Hematopoietic multipotent progenitor cell treated with erythropoietin and hydrocortisone succinate and interleukin-3 and kit ligand, for 6 days (in vitro differentiated cells): ENCODE measurements at regions not wholly inside any gene's neighbourhood (a gene's known extent, or its start where the extent isn't known, plus 50 kb on each side); places are given as distances from the start of the nearest gene placed in this dataset.

ENCODE experiments used
- DNase-seq: peaks from one replicate; pipeline ENCODE4 v3.0.0-alpha.2; 2015

DNA sequence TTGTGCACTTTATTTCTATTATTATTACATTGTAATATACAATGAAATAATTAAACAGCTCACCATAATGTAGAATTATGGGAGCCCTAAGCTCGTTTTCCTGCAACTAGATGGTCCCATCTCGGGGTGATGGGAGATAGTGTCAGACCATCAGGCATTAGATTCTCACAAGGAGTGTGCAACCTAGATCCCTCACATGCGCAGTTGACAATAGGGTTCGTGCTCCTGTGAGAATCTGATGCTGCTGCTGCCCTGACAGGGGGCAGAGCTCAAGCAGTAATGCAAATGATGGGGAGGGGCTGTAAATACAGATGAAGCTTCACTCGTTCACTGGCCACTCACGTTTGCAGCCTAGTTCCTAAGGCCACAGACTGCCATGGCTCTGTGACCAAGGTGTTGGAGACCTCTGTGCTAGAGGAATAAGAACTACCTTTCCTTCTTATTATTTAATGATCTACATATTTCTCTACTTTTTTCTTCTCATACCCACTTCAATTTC, 492.9 kb upstream of the INTU start:
- DNase-seq: no peak

- DNase-seq: no peak
Measured at GRCh38 chr4:127140306-127140705, 492.5 kb upstream of the INTU start.

GRCh38 chr4:127141856-127142255, 490.9 kb upstream of the INTU start:
- no peak for DNase-seq

GRCh38 chr4:127143460-127144195, 489.1 kb upstream of the INTU start:
- no peak for DNase-seq

DNA sequence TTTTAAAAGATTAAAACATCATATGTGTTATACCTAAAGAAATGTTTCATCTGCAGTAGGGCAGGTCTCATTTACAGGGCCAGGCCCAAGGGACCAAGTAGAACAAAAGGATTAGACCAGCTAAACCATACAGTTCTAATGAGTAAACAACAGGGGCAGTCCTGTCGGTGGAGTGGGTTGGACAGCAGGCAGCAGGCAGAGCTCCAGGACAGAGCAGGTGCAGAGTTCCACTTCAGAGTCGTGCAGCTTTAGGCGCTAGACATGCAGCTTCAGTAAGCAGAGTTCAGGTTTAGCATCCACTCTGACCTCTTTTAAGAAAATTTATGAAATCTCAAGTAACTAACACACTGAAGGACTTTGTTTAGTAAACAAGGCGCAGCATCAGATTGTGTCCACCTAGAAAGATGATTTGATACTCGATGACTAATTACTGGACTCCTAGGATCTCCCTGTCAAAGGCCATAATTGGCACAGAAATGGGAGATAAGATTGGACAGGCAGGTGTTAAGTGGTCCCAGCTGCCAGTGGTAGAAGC, 487.7 kb upstream of the INTU start:
- DNase-seq: no peak

GRCh38 chr4:127148165-127148564, 484.6 kb upstream of the INTU start:
- DNase-seq: no peak

GRCh38 chr4:127149086-127149485, 483.7 kb upstream of the INTU start:
- no peak for DNase-seq

DNA sequence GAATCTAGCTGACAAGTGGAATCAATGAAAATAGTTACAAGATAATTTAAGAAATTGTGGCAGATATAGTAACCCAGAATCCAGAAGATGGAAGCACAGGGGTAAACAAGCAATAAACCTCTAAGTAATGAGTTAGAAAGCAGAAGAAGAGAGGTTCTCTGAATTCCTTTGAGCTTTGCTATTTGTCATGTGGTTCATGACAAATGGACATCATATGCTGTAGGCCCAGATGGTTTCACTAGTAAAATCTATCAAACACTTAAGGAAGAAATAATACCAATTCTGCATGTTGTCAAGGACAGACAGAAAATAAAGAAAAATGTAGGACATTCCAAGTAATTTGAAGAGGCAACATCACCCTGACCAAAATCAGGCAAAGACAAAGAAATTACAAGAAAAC, 480.8 kb upstream of the INTU start:
- no peak for DNase-seq

DNA sequence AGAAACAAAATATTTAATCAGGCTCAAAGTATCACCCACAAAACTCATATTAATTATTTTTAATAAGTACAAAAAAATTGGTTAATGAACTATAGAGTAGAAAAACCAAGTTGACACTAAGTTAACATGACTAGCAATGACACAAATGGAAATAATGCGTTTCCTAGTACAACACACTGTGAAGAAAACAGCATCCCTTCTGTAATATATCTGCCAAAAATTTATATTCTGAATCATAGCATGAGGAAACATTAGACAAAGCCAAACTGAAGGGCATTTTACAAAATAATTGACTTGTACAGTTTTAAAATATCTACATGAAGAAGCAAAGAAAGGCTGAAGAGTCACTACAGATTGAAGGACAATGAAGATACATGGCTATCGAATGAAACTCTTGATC, 477.6 kb upstream of the INTU start:
- DNase-seq: no peak

GRCh38 chr4:127155555-127155954, 477.2 kb upstream of the INTU start:
- no peak for DNase-seq

- DNase-seq: no peak
Measured at GRCh38 chr4:127162741-127163140, 470.0 kb upstream of the INTU start.

- DNase-seq: no peak
Measured at GRCh38 chr4:127165971-127166370, 466.8 kb upstream of the INTU start.

DNA sequence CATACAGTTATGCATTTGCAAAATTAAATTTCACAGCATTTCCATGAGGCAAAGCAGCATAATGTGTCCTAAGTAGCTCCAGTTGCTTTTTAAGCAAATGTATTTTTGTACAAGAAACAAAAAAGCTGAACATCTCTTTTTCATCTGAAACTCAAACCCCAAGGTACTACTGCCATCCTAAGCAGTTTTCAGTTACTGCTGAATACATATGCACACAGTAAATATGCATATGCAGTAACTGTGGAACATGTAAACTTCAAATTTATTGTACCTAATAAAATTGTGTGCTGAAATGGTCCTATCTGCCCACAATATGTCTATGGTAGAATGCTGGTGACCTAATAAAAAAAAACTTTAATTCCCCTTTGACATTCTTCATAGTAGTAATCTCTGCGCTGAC, 458.6 kb upstream of the INTU start:
- no peak for DNase-seq

GRCh38 chr4:127174616-127175015, 458.1 kb upstream of the INTU start:
- no peak for DNase-seq

DNA sequence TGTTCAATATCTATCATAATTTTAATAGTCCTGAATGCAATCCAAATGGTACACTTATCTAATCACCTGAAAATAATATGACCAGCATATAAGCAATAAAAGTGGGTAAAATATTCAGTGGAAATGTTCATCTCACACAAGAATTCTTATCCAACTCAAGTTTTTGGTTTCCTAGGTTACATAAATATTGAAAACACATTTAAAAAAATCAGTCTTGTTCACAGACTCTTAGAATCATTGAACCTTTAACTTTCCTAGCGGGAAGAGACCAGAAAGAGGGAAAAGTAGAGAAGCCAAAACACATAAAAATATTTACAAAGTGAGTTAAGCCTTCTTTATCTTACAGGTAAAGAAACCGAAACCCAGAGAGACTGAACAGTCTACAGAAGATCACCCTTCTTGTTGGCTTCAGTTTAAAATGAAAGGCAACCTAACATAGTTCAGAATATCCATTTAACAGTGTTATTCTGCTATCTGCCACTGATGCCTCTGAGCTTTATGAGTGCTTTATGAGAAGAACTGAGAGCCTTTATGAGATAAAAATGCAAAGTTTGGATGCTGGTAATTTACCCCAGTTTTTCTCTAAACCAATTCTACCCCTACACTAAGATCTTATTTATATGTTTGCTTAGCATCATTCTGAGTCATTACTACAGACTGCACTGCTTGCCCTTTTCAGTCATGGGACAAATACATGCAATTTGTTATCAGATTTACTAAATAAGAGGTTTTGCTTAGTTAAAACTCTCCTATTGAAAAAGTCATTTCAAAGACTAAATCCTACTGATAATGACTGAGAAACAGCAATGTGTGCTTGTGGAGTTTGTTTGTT, 453.3 kb upstream of the INTU start:
- DNase-seq: no peak

DNA sequence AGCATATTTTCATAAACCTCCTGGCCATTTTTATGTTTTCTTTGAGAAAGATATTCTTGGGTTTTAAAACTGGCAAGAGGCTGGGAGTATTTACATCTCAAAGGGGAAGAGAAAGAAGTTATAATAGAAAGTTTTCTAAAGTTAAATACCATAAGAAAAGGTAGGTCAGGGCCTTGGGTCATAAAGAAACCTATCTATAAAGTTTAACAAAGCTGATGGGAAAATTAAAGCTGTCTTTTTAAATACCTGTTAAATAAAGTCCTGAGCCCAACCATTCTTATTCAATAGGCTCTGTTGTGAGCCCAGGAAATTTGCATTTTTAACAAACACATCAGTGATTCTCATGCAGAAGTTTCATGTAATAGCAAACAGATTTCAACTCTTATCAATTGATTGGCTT, 451.8 kb upstream of the INTU start:
- DNase-seq: no peak

GRCh38 chr4:127182687-127183086, 450.1 kb upstream of the INTU start:
- no peak for DNase-seq

- DNase-seq: no peak
Measured at GRCh38 chr4:127188847-127189246, 443.9 kb upstream of the INTU start.

DNA sequence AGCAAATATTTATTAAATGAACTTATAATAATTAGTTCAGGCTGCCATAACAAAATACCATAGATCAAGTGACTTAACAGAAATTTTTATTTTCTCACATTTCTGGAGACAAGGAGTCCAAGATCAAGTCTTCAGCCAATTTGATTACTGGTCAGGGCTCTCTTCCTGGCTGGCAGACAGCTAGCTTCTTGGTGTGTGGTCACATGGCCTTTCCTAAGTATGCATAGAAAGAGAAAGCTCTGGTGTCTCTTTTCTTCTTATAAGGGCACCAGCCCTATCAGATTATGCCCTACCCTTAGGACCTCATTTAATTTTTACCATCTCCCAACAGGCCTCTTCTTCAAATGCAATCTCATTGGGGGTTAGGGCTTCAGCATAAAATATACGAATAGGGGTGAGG, 438.5 kb upstream of the INTU start:
- no peak for DNase-seq

DNA sequence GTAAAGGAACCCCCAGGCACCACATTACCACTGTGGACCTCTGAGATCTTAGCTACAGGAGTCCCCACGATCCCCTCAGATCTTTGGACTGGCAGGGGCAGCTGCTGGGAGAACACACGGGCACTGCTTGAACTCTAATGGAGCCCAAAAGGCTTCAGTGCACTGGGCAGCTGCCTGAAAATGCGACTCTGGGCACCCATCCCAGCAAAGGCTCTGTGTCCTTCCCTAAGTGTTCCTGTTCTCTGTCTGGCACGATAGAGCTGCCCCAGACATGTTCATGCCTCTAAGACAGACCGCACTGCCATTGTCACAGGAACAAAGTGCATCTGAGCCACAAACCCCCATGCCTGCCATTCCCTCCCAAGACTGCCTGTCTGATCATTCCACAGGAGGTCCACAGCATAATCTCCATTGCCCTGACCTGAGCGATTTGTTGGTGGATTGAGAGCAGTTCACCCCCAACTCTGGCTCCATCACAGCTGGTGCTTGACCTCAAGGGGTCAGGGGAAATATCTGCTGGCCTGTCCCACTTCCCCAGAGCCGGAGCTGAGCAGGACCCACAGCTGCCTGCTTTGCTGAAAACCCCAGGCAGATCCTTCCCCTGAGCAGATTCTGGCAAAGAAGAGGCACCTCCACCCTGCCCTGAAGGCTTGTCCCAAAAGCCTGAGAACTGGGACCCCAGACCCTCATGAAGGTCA, 436.0 kb upstream of the INTU start:
- DNase-seq: no peak

- DNase-seq: no peak
Measured at GRCh38 chr4:127203562-127204200, 429.1 kb upstream of the INTU start.

DNA sequence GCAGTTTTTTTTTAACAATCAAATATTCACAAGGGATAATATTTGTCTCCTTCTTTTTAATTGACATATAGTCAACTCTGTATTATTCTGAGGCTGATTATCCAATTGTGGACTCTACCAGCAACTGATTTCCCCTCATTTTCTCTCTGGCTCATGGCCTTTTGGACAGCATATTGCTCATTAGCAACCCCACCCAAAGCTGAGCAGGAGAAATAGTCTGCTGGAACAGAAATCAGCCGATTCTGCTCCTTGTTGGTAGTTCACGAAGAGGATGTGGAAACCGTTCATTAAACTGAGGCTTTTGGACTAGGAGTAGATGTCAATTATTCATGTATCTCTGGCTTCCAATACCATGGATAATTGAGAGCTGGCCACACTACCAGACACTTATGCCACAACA, 428.4 kb upstream of the INTU start:
- DNase-seq: no peak

DNA sequence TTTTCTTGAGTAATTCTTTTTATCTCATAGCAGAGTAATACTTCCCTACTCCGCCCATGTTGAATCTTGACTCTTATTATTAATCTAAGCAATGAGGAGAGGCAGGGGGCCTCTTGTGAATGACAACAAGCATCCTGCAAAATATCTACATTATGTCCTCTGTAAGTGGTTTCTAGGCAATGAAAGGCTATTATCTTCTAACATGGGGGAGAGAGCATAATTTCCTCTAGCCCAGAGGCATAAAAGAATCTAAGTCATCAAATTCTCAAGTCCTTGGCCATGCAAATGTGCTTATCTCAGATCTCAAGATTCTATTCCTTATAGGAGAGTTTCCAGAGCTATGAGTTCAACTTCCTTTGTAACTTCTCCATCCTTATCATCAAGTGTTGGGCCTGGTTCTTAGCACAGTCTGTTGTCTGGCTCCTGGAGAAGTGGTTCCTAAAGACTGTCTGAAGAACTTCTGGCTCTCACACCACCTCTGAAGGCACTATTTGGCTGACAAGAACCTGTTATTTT, 423.1 kb upstream of the INTU start:
- no peak for DNase-seq
